ENCODE measurements at regions not wholly inside any gene's neighbourhood (a gene's known extent, or its start where the extent isn't known, plus 50 kb on each side); places are given as distances from the start of the nearest gene placed in this dataset.

DNA sequence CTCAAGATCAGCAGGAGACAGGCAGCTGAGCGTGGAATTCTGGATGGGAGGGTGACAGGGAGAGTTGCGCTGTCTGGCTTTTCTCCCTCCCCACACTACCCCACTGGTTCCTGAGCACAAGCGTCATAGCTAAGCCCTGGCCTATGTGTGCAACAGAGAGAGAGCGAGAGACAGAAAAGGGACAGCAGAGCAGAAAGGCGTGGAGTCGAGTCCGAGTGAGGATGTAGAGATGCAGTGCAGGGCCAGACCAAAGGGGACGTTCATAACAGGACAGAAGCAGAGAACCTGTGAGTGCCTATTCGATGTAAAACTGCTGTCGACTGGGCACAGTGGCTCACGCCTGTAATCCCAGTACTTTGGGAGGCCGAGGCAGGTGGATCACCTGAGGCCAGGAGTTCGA is 94.0 kb upstream of the TMEM45B start:
- TF ChIP-seq POLR2AphosphoS5 (IDR thresholded peaks at IDR 0.05; ENCODE audit: low read depth, low read length): no peak
- TF ChIP-seq, protein P1, sequence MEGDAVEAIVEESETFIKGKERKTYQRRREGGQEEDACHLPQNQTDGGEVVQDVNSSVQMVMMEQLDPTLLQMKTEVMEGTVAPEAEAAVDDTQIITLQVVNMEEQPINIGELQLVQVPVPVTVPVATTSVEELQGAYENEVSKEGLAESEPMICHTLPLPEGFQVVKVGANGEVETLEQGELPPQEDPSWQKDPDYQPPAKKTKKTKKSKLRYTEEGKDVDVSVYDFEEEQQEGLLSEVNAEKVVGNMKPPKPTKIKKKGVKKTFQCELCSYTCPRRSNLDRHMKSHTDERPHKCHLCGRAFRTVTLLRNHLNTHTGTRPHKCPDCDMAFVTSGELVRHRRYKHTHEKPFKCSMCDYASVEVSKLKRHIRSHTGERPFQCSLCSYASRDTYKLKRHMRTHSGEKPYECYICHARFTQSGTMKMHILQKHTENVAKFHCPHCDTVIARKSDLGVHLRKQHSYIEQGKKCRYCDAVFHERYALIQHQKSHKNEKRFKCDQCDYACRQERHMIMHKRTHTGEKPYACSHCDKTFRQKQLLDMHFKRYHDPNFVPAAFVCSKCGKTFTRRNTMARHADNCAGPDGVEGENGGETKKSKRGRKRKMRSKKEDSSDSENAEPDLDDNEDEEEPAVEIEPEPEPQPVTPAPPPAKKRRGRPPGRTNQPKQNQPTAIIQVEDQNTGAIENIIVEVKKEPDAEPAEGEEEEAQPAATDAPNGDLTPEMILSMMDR (IDR thresholded peaks at IDR 0.05): no peak
- TF ChIP-seq, protein P2, sequence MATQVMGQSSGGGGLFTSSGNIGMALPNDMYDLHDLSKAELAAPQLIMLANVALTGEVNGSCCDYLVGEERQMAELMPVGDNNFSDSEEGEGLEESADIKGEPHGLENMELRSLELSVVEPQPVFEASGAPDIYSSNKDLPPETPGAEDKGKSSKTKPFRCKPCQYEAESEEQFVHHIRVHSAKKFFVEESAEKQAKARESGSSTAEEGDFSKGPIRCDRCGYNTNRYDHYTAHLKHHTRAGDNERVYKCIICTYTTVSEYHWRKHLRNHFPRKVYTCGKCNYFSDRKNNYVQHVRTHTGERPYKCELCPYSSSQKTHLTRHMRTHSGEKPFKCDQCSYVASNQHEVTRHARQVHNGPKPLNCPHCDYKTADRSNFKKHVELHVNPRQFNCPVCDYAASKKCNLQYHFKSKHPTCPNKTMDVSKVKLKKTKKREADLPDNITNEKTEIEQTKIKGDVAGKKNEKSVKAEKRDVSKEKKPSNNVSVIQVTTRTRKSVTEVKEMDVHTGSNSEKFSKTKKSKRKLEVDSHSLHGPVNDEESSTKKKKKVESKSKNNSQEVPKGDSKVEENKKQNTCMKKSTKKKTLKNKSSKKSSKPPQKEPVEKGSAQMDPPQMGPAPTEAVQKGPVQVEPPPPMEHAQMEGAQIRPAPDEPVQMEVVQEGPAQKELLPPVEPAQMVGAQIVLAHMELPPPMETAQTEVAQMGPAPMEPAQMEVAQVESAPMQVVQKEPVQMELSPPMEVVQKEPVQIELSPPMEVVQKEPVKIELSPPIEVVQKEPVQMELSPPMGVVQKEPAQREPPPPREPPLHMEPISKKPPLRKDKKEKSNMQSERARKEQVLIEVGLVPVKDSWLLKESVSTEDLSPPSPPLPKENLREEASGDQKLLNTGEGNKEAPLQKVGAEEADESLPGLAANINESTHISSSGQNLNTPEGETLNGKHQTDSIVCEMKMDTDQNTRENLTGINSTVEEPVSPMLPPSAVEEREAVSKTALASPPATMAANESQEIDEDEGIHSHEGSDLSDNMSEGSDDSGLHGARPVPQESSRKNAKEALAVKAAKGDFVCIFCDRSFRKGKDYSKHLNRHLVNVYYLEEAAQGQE (IDR thresholded peaks at IDR 0.05; ENCODE audit: insufficient read depth in 1 of 2, low read depth in 2 of 2, low read length in 1 of 2): no peak
